GM19043 (cell line): ENCODE measurements at regions not wholly inside any gene's neighbourhood (a gene's known extent, or its start where the extent isn't known, plus 50 kb on each side); places are given as distances from the start of the nearest gene placed in this dataset.

ENCODE experiments used
- ATAC-seq: cut with Tn5 transposase; IDR thresholded peaks from one replicate; pipeline ENCODE4 v1.9.1; 2021; ENCODE audit warnings: low read depth; ENCODE audit not compliant: unreplicated experiment

DNA sequence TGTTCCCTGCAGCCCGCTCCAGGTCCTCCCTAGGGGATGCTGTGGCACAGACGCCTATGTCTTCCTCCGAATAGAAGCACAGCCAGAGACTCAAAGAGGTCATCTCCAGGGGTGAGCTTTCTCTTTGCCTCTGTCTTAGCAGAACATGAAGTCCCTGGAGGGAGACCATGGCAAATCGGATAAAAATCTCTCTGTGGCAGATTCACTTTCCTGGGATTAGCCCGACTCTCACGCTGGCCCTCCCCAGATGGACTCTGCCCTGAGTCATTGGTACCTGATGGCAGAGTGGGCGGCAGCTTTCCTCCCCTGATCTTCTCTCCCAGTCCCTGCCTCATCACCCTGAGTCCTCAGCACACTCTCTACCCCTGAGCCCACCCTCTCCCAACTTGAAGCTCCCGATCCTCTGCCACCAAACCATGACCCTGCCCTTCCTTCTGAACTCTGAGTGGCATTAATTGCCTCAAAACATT is 58.0 kb upstream of the CCDC167 start:
- ATAC-seq, result no peak

DNA sequence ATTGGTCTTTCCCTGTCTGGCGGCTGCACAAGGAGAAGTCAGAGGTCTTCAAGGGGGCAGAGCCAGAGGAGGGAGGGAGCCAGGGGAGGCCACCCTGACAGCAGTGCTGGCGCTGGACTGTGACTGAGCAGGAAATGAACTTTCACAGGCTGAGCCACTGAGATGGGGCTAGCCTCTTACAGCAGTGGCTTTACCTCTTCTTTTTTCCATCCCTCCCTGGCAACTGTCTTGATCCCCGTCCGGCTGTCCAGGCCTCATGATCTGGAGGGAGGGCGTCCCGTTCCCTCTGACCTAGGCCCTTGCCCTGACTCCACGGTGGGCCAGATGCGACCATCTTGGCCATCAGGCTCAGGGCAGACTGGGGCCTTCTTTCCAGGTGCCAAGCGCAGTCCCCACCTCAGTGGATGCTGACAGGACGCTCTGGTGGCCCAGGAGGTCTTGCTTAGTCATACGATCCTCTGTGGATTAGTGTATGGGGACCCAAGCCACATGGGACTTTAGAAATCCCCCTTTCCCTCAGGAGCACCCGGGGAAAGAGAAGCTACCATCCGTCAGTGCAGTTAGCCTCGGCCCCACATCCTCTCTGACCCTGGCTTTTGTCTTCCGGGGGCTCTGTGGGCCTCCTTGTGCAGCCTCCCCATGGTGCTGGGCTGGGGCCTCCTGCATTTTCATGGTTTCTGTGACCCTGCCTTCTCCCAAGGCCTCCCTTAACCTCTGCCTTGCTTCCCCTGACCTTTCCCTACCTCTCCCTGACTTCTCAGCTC is 57.4 kb upstream of the CCDC167 start:
- peak; percentile 36 for ATAC-seq

DNA sequence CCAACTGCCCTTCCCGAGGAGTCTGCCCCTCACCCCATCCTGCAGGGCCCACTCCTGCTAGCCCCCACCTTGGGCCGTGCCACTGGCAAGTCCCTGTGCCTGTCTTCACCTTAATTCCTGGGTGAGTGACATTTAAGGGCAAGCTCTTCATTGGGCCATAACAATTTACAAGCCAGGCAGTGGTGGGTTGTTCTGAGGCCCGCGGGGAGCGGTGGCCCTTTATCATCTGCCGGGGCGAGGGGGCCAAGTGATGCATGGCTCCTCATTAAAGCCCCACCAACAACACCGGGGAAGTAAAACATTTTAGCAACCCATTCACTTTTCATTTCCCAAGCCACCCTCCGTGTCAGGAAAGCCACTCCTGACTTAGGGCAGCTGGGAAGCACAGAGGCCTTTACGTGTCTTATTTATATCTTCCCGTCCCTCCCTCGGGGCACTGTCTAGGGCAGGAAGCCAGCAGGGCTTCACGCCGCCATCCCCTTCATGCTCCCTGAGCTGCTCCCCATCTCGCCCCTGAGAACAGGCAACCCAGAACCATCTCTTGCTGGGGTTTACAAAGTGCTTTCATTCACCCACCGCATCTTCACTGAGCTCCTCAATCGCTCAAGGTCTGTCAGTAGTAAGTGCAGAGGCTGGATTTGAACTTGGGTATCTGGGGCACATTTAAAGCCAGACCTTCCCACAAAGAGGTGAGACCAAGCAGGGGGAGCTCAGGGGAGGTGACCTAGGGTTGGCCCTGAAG is 55.5 kb upstream of the CCDC167 start:
- ATAC-seq, result no peak

DNA sequence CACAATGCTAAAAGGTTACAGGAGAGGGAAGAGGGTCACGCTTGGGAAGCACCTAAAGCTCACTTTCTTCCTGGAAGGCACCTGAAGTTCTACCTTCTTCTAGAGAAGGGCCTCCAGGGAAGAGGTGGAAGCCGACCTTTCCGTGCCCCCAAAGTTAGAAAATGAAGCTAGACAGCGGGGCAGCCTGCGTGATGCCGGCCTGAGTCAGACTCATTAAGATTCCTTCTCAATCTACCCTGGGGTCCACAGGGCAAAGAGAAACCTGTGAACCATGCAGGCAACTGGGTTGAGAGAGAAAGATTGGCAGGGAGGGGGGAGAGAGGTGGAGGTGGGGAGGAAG is 54.8 kb upstream of the CCDC167 start:
- no peak for ATAC-seq

DNA sequence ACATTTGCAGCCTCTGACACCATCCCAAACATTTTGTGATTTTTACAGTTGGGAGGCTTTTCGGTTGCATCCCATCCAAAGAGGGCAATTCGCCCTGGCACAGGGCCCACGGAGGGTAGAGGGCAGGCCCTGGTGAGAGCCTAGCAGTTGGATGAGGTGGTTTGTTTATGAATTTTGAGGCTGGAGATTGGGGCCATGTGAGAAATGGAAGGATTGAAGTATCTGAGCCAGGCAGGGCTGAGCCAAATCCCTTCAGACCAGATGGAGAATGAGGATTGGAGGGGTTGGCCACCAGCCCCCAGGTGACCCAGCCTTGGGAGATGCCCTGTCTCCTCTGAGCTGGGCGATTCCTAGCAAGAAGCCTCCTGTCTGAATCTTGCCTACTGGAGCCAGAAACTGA is 52.6 kb upstream of the CCDC167 start:
- ATAC-seq, result no peak

DNA sequence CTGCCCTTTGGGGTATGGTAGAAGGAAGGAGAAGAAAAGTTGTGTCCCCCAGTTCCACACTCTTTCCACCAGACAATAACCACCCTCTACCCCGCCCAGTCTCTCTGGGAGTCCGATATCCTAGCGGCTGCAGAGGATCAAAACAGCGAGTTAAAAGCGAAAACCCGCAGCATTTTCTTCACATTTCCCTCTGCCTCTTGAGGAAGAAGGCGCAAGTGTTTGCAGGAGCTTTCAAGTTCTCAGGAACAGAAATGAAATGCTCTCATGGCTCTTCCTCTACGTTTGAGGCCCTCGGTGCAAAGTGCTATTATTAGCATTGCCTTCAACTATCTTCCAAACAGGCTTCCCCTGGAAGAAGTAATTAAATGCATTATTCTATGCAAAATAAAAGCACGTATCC is 52.2 kb upstream of the CCDC167 start:
- no peak for ATAC-seq

DNA sequence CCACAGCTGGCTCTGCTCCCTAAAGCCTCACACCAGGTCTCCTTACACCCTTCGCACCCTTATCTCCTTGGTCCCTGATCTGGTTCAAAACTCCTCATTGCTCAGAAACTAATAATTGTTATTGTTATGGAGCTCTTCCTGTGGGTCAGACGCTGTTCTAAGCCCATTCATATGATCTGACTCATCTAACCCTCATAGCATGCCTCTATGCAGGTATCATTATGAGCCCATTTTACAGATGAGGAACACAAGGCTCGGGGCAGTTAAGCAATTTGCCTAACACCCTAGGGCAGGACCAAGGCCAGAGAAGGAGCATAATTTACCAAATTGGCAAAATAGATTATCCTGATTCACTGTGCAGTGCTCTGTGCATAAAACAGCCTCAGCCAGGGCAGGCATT is 51.8 kb upstream of the CCDC167 start:
- no peak for ATAC-seq

DNA sequence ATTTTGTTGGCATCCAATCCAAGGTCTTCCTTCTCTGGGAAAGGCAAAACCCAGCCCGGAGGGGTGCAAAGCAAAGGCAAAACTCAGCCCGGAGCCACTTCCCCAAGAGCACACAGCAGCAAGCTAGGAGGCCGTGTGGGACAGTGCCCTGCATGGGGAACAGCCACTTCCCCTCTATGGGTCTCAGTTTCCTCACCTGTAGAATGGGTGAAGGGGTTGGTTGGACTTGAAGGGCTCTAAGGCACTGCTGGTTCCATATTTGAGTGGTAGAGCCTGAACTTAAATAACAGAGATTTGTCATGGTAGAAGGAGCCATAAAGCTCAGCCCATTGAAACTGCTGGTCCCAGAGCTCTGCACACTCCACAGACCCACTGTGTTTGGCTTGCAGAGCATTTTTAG is 51.3 kb upstream of the CCDC167 start:
- ATAC-seq, result no peak

DNA sequence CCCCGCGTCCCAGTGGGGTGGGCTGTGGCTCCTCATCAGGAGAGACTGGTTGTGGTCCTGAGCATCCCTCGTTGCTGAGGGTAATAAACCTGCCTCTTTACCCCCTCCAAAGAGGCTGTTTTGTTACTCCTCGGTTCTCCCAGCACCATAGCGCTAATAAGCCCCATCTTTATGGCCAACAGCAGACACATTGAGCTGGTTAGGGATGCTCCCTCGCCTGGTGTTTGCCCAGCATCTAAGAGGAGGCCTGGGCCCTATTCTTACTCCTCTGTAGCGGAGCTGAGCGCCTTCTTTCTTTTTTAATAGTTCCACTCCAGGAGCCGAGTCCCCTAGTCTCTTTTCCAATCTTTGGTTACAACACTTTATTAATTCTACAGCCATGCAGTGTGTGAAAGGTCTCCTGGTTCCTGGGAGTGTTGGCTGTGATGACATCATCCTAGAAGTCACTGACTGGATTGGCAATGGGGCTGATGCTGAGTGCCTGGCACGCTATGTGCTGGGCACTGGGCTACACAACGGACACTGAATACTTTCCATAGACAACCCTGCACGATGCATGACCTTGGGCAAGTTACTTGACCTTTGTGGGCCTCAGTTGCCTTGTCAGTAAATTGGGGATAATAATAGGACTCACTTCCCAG is 50.6 kb upstream of the CCDC167 start:
- ATAC-seq, result no peak

DNA sequence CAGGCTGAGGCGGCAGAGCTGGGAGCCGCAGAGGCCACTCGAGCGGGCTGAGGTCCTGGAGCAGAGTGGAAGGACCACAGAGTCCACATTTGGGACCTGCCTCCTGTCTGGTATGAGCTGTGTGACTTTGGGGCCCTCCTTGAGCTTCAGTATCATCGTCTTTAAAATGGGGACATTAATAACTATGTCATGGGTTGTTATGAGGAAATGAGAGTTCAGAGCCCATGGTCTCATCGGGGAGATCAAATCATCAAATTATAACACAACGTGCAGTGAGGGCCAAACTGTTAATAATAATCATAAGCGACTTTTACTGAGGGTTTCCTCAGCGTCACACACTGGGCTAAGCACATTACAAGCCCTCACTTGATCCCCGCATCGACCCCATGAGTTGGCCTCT is 49.9 kb upstream of the CCDC167 start:
- no peak for ATAC-seq
